Subcutaneous abdominal adipose tissue (tissue), 5 donors: ENCODE measurements at regions not wholly inside any gene's neighbourhood (a gene's known extent, or its start where the extent isn't known, plus 50 kb on each side); places are given as distances from the start of the nearest gene placed in this dataset.

ENCODE experiments used
- H3K27ac ChIP-seq: one replicate; pipeline ENCODE4 v1.7.0; 2013; ENCODE audit warnings: low read depth, mild to moderate bottlenecking, inconsistent platforms, low read length, moderate library complexity
- H3K27me3 ChIP-seq, 5 donors: one replicate each; pipeline ENCODE4 v1.7.0; 2013; ENCODE audit warnings: low read length in 5 of 5, inconsistent platforms in 1 of 5; ENCODE audit not compliant: control insufficient read depth in 5 of 5, insufficient read depth in 4 of 5
- H3K36me3 ChIP-seq, 5 donors: one replicate each; pipeline ENCODE4 v1.7.0; 2013; ENCODE audit warnings: low read length in 5 of 5; ENCODE audit not compliant: control insufficient read depth in 5 of 5, insufficient read depth in 5 of 5
- H3K4me1 ChIP-seq, 5 donors: one replicate each; pipeline ENCODE4 v1.7.0; 2013; ENCODE audit warnings: low read length in 5 of 5, mild to moderate bottlenecking in 3 of 5, moderate library complexity in 1 of 5; ENCODE audit not compliant: control insufficient read depth in 5 of 5, insufficient read depth in 5 of 5
- H3K4me3 ChIP-seq, 5 donors: one replicate each; pipeline ENCODE4 v1.7.0; 2013; ENCODE audit warnings: low read length in 5 of 5, low read depth in 1 of 5
- H3K9ac ChIP-seq, 5 donors: one replicate each; pipeline ENCODE4 v1.7.0; 2013; ENCODE audit warnings: low read length in 5 of 5, mild to moderate bottlenecking in 4 of 5, moderate library complexity in 3 of 5
- H3K9me3 ChIP-seq, 5 donors: one replicate each; pipeline ENCODE4 v1.7.0; 2013; ENCODE audit warnings: low read length in 5 of 5; ENCODE audit not compliant: control insufficient read depth in 5 of 5
- donor health status: healthy.
- donor health status: healthy.
- donor health status: healthy.
- donor health status: healthy.
- donor health status: healthy.

DNA sequence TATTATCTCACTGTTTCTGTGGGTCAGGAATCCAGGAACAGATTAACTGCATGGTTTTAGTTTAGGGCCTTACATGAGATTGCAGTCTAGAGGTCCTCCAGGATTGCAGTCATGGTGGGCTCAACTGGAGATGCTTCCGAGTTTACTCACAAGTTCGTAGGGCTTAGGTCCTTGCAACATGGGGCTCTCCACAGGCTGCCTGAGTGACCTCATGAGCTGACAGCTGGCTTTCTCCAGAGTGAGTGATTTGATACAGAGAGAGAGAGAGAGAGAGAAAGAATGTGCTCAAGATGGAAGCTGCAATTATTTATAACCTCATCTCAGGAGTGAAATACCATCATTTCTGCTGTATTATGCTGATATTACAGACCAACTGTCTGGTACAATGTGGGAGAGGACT lies 168.9 kb downstream of the GPAT3 start:
- Histone ChIP-seq H3K4me3 (no peak overlapping the region), H3K9me3 (peaks cover 0 to 15% (median 5%) of the 10 kb centered on the region in 5 donors), H3K36me3 (no peaks in the 10 kb centered on the region), H3K27me3 (no peaks in the 10 kb centered on the region), H3K4me1 (peaks cover 0 to 3% (median 0%) of the 10 kb centered on the region in 5 donors), H3K27ac (no peak overlapping the region), H3K9ac (no peak overlapping the region)

GRCh38 chr4:83703752-83704151 lies 167.8 kb downstream of the GPAT3 start:
- Histone ChIP-seq H3K27ac (no peak overlapping the region), H3K4me3 (no peak overlapping the region), H3K9me3 (peaks cover 0 to 15% (median 5%) of the 10 kb centered on the region in 5 donors), H3K4me1 (peaks cover 0 to 3% (median 0%) of the 10 kb centered on the region in 5 donors), H3K27me3 (no peaks in the 10 kb centered on the region), H3K9ac (no peak overlapping the region), H3K36me3 (no peaks in the 10 kb centered on the region)

DNA sequence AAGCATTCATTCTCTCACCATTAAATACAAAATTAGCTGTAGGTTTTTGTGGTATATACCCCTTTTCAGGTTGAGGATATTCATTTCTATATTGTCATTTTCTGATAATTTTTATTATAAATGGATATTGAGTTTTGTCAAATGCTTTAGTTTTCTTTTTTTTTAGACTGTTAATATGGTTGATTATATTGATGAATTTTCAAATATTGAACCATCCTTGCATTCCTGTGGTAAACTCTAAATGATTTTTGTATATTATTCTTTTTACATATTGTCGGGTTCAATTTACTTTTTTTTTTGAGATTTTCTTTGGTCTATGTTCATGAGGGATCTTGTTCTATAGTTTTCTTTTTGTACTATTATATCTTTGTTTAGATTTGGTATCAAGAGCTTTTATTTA lies 165.1 kb downstream of the GPAT3 start:
- H3K27ac ChIP-seq = no peak overlapping the region
- H3K4me1 ChIP-seq = peaks cover 0 to 3% (median 0%) of the 10 kb centered on the region in 5 donors
- no peaks in the 10 kb centered on the region for H3K36me3 ChIP-seq
- H3K27me3 ChIP-seq = no peaks in the 10 kb centered on the region
- no peak overlapping the region for H3K4me3 ChIP-seq
- H3K9ac ChIP-seq = no peak overlapping the region
- peaks cover 0 to 15% (median 5%) of the 10 kb centered on the region in 5 donors for H3K9me3 ChIP-seq

DNA sequence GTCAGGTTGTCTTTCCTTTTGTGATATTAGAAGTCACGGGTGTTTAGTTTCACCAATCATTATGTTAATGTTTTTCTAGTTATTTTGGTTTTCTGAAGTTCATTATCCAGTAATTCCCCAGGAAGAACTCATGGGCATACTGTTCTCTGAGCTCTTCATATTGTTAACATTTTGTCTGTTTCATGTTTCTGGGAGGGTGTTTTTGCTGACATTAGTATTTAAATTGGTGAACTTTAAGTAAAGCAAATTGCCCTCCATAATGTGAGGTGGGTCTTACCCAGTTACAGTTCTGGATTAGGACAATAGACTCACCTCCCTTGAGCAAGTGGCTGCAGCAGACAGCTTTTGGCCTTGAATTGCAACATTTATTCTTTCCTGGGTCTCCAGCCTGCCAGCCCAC lies 163.4 kb downstream of the GPAT3 start:
- Histone ChIP-seq H3K9me3 (peaks cover 0 to 15% (median 5%) of the 10 kb centered on the region in 5 donors), H3K36me3 (no peaks in the 10 kb centered on the region), H3K9ac (no peak overlapping the region)

GRCh38 chr4:83692028-83692427 lies 156.1 kb downstream of the GPAT3 start:
- Histone ChIP-seq H3K36me3 (no peaks in the 10 kb centered on the region), H3K9ac (no peak overlapping the region), H3K4me1 (no peaks in the 10 kb centered on the region), H3K9me3 (no peaks in the 10 kb centered on the region), H3K27ac (no peak overlapping the region), H3K27me3 (peaks cover 0 to 2% (median 0%) of the 10 kb centered on the region in 5 donors), H3K4me3 (no peak overlapping the region)

More for the DNA sequence above, 163.4 kb downstream of the GPAT3 start:
- Histone ChIP-seq H3K4me1 (peaks cover 0 to 3% (median 0%) of the 10 kb centered on the region in 5 donors), H3K4me3 (no peak overlapping the region), H3K27ac (no peak overlapping the region), H3K27me3 (no peaks in the 10 kb centered on the region)

- H3K36me3 ChIP-seq = no peaks in the 10 kb centered on the region
- H3K9ac ChIP-seq = no peak overlapping the region
- H3K27me3 ChIP-seq = peaks cover 0 to 2% (median 0%) of the 10 kb centered on the region in 5 donors
- H3K4me3 ChIP-seq = no peak overlapping the region
- no peaks in the 10 kb centered on the region for H3K9me3 ChIP-seq
- no peak overlapping the region for H3K27ac ChIP-seq
- H3K4me1 ChIP-seq = no peaks in the 10 kb centered on the region
These were observed 150.3 kb downstream of the GPAT3 start for GRCh38 chr4:83686166-83686565.

DNA sequence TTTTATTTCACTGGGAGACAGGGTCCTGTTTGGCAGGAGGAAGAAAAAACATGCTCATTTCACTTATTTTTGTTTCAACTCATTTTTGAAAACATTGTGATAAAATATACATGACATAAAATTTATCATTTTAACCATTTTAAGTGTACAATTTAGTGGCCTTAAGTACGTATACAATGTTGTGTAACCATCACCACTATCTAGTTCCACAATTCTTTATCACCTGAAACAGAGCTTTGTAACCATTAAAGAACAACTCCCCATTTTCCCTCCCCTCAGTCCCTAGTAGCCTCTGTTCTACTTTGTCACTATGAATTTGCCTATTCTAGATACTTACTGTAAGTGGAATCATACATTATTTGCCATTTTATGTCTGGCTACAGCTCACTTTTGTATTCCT lies 143.8 kb downstream of the GPAT3 start:
- Histone ChIP-seq H3K9ac (no peak overlapping the region), H3K27ac (no peak overlapping the region), H3K4me1 (no peaks in the 10 kb centered on the region), H3K36me3 (no peaks in the 10 kb centered on the region), H3K27me3 (peaks cover 0 to 2% (median 0%) of the 10 kb centered on the region in 5 donors), H3K9me3 (no peaks in the 10 kb centered on the region), H3K4me3 (no peak overlapping the region)

- no peak overlapping the region for H3K9ac ChIP-seq
- H3K27ac ChIP-seq = no peak overlapping the region
- no peaks in the 10 kb centered on the region for H3K36me3 ChIP-seq
- H3K9me3 ChIP-seq = no peaks in the 10 kb centered on the region
- no peak overlapping the region for H3K4me3 ChIP-seq
- H3K27me3 ChIP-seq = peaks cover 0 to 2% (median 0%) of the 10 kb centered on the region in 5 donors
- H3K4me1 ChIP-seq = no peaks in the 10 kb centered on the region
These were observed 143.3 kb downstream of the GPAT3 start for GRCh38 chr4:83679254-83679653.

DNA sequence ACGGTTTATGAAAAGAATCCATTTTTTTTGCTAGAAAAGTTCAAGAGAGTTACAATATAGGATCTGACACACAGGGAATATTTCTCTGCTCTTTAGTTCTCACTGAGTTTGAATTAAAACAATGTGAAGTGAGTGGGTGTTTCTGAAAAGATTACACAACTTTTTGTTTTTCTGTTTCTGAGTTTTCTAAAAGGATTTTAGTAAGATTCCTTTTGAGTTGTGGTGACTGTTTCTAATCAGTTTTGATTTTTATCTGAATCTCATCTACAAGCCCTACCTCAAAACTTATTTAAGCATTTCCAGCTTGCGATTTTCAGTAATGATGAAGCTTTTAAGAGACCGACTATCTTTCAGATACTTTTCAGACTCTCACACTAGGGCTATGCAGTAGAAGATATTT lies 141.7 kb downstream of the GPAT3 start:
- peaks cover 0 to 2% (median 0%) of the 10 kb centered on the region in 5 donors for H3K27me3 ChIP-seq
- no peak overlapping the region for H3K9ac ChIP-seq
- no peaks in the 10 kb centered on the region for H3K9me3 ChIP-seq
- H3K27ac ChIP-seq = no peak overlapping the region
- no peaks in the 10 kb centered on the region for H3K4me1 ChIP-seq
- H3K4me3 ChIP-seq = no peak overlapping the region
- H3K36me3 ChIP-seq = no peaks in the 10 kb centered on the region

GRCh38 chr4:83664741-83665140 lies 128.8 kb downstream of the GPAT3 start:
- H3K4me1 ChIP-seq = peaks cover 0 to 21% (median 0%) of the 10 kb centered on the region in 5 donors
- H3K27ac ChIP-seq = no peak overlapping the region
- no peaks in the 10 kb centered on the region for H3K9me3 ChIP-seq
- no peaks in the 10 kb centered on the region for H3K27me3 ChIP-seq
- H3K9ac ChIP-seq = no peak overlapping the region
- H3K4me3 ChIP-seq = no peak overlapping the region
- no peaks in the 10 kb centered on the region for H3K36me3 ChIP-seq

DNA sequence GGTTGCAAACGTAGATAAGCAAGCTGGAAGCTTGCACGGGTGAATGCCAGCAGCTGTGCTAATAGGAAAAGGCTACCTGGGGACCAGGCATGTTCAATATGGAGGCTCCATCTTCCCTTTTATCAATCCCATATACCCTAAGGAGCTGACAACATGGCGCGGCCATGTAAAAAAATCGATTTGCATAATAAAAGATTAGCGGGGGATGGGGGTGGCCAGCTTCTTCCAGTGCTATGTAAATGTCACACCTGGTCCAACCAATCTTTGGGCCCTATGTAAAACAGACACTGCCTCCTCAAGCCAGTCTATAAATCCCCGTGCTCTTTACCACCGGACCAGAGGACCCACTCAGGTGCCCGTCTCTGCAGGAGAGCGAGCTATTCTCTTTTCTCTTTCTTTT lies 128.2 kb downstream of the GPAT3 start:
- no peak overlapping the region for H3K27ac ChIP-seq
- H3K36me3 ChIP-seq = no peaks in the 10 kb centered on the region
- no peak overlapping the region for H3K4me3 ChIP-seq
- H3K9me3 ChIP-seq = no peaks in the 10 kb centered on the region
- H3K27me3 ChIP-seq = no peaks in the 10 kb centered on the region
- H3K9ac ChIP-seq = no peak overlapping the region
- peaks cover 0 to 21% (median 0%) of the 10 kb centered on the region in 5 donors for H3K4me1 ChIP-seq
